ENCODE measurements at regions not wholly inside any gene's neighbourhood (a gene's known extent, or its start where the extent isn't known, plus 50 kb on each side); places are given as distances from the start of the nearest gene placed in this dataset.

GRCh38 chr20:60576236-60576635 lies 618.0 kb downstream of the CDH26 start:
- Mint-ChIP-seq H3K27ac (no peak overlapping the region), H3K36me3 (ENCODE audit: low read depth) (no peaks in the 10 kb centered on the region), H3K9me3 (no peaks in the 10 kb centered on the region), H3K4me1 (ENCODE audit: low read depth) (no peaks in the 10 kb centered on the region), H3K4me3 (no peak overlapping the region), H3K27me3 (no peaks in the 10 kb centered on the region)
- ChIA-PET POLR2A (no interaction called here), CTCF (no interaction called here)
- intact Hi-C loops (cut with micrococcal nuclease) = no loop called here
- no peak for TF ChIP-seq CTCF (IDR thresholded peaks at IDR 0.05)
- DNase-seq (no peak), ATAC-seq (no peak)

- no peak overlapping the region for H3K27ac Mint-ChIP-seq
- H3K27me3 Mint-ChIP-seq = no peaks in the 10 kb centered on the region
- TF ChIP-seq CTCF (IDR thresholded peaks at IDR 0.05) = no peak
- DNase-seq = no peak
- no peak overlapping the region for H3K4me3 Mint-ChIP-seq
- intact Hi-C loops (cut with micrococcal nuclease) = no loop called here
- H3K4me1 Mint-ChIP-seq (ENCODE audit: low read depth) = no peaks in the 10 kb centered on the region
- ChIA-PET CTCF (no interaction called here), POLR2A (no interaction called here)
- ATAC-seq = no peak
- H3K9me3 Mint-ChIP-seq = no peaks in the 10 kb centered on the region
- no peaks in the 10 kb centered on the region for H3K36me3 Mint-ChIP-seq (ENCODE audit: low read depth)
Measured at GRCh38 chr20:60579941-60580515, 621.8 kb downstream of the CDH26 start.

- no peak for DNase-seq
- ChIA-PET POLR2A (interaction anchor here (0.6 kb wide), 1 partner anchor 157 kb away, joined by 3 read pairs; no protein-coding TSS in a partner anchor), CTCF (no interaction called here)
- ATAC-seq = no peak
- H3K36me3 Mint-ChIP-seq (ENCODE audit: low read depth) = no peaks in the 10 kb centered on the region
- intact Hi-C loops (cut with micrococcal nuclease) = no loop called here
- H3K4me1 Mint-ChIP-seq (ENCODE audit: low read depth) = no peaks in the 10 kb centered on the region
- H3K9me3 Mint-ChIP-seq = no peaks in the 10 kb centered on the region
- H3K27me3 Mint-ChIP-seq = no peaks in the 10 kb centered on the region
- no peak overlapping the region for H3K27ac Mint-ChIP-seq
- no peak for TF ChIP-seq CTCF (IDR thresholded peaks at IDR 0.05)
- H3K4me3 Mint-ChIP-seq = no peak overlapping the region
Measured at GRCh38 chr20:60581606-60582115, 623.4 kb downstream of the CDH26 start.

- intact Hi-C loops (cut with micrococcal nuclease) = no loop called here
- H3K36me3 Mint-ChIP-seq (ENCODE audit: low read depth) = no peaks in the 10 kb centered on the region
- H3K4me3 Mint-ChIP-seq = no peak overlapping the region
- DNase-seq (no peak), ATAC-seq (no peak)
- POLR2A ChIA-PET = no interaction called here
- no peak overlapping the region for H3K27ac Mint-ChIP-seq
- H3K9me3 Mint-ChIP-seq = no peaks in the 10 kb centered on the region
- CTCF ChIA-PET = no interaction called here
- no peak for TF ChIP-seq CTCF (IDR thresholded peaks at IDR 0.05)
- no peaks in the 10 kb centered on the region for H3K4me1 Mint-ChIP-seq (ENCODE audit: low read depth)
- no peaks in the 10 kb centered on the region for H3K27me3 Mint-ChIP-seq
Measured at GRCh38 chr20:60583741-60584140, 625.5 kb downstream of the CDH26 start.

- ChIA-PET POLR2A (no interaction called here), CTCF (no interaction called here)
- intact Hi-C loops (cut with micrococcal nuclease) = no loop called here
- Mint-ChIP-seq H3K4me3 (no peak overlapping the region), H3K27ac (no peak overlapping the region), H3K9me3 (no peaks in the 10 kb centered on the region), H3K36me3 (ENCODE audit: low read depth) (no peaks in the 10 kb centered on the region), H3K27me3 (peaks cover 3% of the 10 kb centered on the region), H3K4me1 (ENCODE audit: low read depth) (no peaks in the 10 kb centered on the region)
- DNase-seq (no peak), ATAC-seq (no peak)
- TF ChIP-seq CTCF (IDR thresholded peaks at IDR 0.05) = no peak
Measured at GRCh38 chr20:60584221-60584620, 626.0 kb downstream of the CDH26 start.

All from activated CD8-positive, alpha-beta T cell treated with anti-CD3 and anti-CD28 coated beads for 36 hours (primary cell).